Epithelial cell of esophagus (primary cell): ENCODE measurements at regions not wholly inside any gene's neighbourhood (a gene's known extent, or its start where the extent isn't known, plus 50 kb on each side); places are given as distances from the start of the nearest gene placed in this dataset.

ENCODE experiments used
- DNase-seq: peaks from one replicate; pipeline ENCODE4 v3.0.0; 2010; ENCODE audit warnings: low read depth
- H3K4me3 ChIP-seq: 2 replicates; pipeline ENCODE4 v1.5.1; 2011; ENCODE audit warnings: mild to moderate bottlenecking, low read length, control low read depth
- CTCF ChIP-seq: IDR thresholded peaks from 2 replicates; pipeline ENCODE4 v1.5.1; 2011; ENCODE audit warnings: low read depth, mild to moderate bottlenecking, low read length, control low read depth, inconsistent platforms; ENCODE audit not compliant: insufficient read depth; ENCODE audit errors: missing control alignments

- no peak overlapping the region for H3K4me3 ChIP-seq
- TF ChIP-seq CTCF, result no peak
- no peak for DNase-seq
Observed at GRCh38 chr20:40933758-40934157, 94.9 kb upstream of the TOP1 start.

- no peak for DNase-seq
- H3K4me3 ChIP-seq, result no peak overlapping the region
- TF ChIP-seq CTCF, result no peak
Observed at GRCh38 chr20:40938020-40938419, 90.6 kb upstream of the TOP1 start.

GRCh38 chr20:40939667-40940066 lies 89.0 kb upstream of the TOP1 start:
- no peak overlapping the region for H3K4me3 ChIP-seq
- no peak for TF ChIP-seq CTCF
- DNase-seq, result no peak

- no peak for TF ChIP-seq CTCF
- DNase-seq, result no peak
Observed at GRCh38 chr20:40941133-40941610, 87.5 kb upstream of the TOP1 start.

GRCh38 chr20:40942006-40942405 lies 86.6 kb upstream of the TOP1 start:
- H3K4me3 ChIP-seq, result no peak overlapping the region
- DNase-seq, result no peak
- no peak for TF ChIP-seq CTCF

More at GRCh38 chr20:40941133-40941610, 87.5 kb upstream of the TOP1 start:
- no peak overlapping the region for H3K4me3 ChIP-seq

- no peak for TF ChIP-seq CTCF
- DNase-seq, result no peak
- H3K4me3 ChIP-seq, result no peak overlapping the region
Observed at GRCh38 chr20:40942775-40943174, 85.8 kb upstream of the TOP1 start.

GRCh38 chr20:40943591-40943990 lies 85.0 kb upstream of the TOP1 start:
- DNase-seq, result no peak
- H3K4me3 ChIP-seq, result no peak overlapping the region
- no peak for TF ChIP-seq CTCF
